ENCODE measurements at regions not wholly inside any gene's neighbourhood (a gene's known extent, or its start where the extent isn't known, plus 50 kb on each side); places are given as distances from the start of the nearest gene placed in this dataset.

- H3K27me3 ChIP-seq: no peaks in the 10 kb centered on the region
Measured at GRCh38 chr7:113456533-113456932, 338.2 kb upstream of the SMIM30 start.

DNA sequence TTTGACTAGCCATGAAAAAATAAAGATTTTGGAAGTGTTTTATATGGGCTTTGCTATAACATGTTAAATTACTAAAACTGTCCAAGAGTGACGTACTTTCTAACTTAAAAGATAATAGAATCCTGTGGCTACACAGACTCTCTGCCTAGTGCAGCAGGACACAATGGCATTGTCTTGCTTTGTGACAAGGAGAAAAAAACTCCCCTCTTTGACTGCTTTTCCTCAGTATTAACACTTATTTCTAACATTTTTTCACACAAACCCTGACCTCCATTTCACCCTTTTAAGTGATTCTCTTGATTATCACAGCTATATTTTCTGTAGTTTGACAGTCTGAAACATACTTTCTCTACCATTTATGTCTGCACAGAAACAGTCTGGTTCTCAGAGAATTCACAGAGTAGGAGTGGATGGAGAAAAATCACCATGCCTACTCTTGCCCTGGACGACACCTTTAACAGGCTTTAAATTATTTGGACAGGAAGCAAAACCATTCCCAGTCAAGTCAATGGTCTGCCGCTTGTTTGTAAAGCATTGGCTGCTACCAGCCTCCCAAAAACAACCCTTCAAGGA is 336.3 kb upstream of the SMIM30 start:
- no peaks in the 10 kb centered on the region for H3K36me3 ChIP-seq
- H3K4me1 ChIP-seq: no peaks in the 10 kb centered on the region
- no peaks in the 10 kb centered on the region for H3K27me3 ChIP-seq
- H3K9me3 ChIP-seq: no peaks in the 10 kb centered on the region
- H3K27ac ChIP-seq: no peak overlapping the region
- DNase-seq (ENCODE audit: low spot score in 2 of 2): no peak
- no peak overlapping the region for H3K4me3 ChIP-seq
- TF ChIP-seq POLR2AphosphoS5 (IDR thresholded peaks at IDR 0.05) (no peak), EP300 (IDR thresholded peaks at IDR 0.05) (no peak), POLR2A (IDR thresholded peaks at IDR 0.05) (no peak)
- TF ChIP-seq, protein P1, sequence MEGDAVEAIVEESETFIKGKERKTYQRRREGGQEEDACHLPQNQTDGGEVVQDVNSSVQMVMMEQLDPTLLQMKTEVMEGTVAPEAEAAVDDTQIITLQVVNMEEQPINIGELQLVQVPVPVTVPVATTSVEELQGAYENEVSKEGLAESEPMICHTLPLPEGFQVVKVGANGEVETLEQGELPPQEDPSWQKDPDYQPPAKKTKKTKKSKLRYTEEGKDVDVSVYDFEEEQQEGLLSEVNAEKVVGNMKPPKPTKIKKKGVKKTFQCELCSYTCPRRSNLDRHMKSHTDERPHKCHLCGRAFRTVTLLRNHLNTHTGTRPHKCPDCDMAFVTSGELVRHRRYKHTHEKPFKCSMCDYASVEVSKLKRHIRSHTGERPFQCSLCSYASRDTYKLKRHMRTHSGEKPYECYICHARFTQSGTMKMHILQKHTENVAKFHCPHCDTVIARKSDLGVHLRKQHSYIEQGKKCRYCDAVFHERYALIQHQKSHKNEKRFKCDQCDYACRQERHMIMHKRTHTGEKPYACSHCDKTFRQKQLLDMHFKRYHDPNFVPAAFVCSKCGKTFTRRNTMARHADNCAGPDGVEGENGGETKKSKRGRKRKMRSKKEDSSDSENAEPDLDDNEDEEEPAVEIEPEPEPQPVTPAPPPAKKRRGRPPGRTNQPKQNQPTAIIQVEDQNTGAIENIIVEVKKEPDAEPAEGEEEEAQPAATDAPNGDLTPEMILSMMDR (IDR thresholded peaks at IDR 0.05): no peak
- WGBS: 38% methylated on average over 3 of the region's 3 CpGs

More at GRCh38 chr7:113456533-113456932, 338.2 kb upstream of the SMIM30 start:
- 91% methylated on average over 11 of the region's 11 CpGs for WGBS
- H3K36me3 ChIP-seq: no peaks in the 10 kb centered on the region
- no peaks in the 10 kb centered on the region for H3K4me1 ChIP-seq
- DNase-seq (ENCODE audit: low spot score in 2 of 2): no peak
- no peaks in the 10 kb centered on the region for H3K9me3 ChIP-seq
- TF ChIP-seq, protein P1 (IDR thresholded peaks at IDR 0.05): no peak
- TF ChIP-seq EP300 (IDR thresholded peaks at IDR 0.05) (no peak), POLR2A (IDR thresholded peaks at IDR 0.05) (no peak), POLR2AphosphoS5 (IDR thresholded peaks at IDR 0.05) (no peak)
- no peak overlapping the region for H3K27ac ChIP-seq
- no peak overlapping the region for H3K4me3 ChIP-seq

- no peak overlapping the region for H3K4me3 ChIP-seq
Measured at GRCh38 chr7:113452245-113452644, 333.9 kb upstream of the SMIM30 start.

DNA sequence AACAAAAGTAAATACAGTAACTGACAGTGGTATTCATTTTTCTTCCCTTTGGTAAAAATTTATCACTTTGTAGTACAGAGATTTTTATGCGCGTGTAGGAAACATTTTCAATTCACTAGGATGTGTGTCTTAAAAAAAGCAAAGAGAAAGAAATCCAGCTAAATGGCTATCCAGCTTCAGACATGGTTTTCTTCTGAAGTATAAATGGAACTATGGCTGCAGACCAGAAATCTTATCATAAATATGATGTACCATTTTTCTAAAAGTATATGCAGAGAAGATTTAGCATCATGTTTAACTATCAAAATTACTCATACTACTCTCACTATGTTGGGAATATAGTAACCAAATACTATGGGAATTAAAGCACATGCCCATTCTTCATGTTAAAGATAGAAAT is 328.4 kb upstream of the SMIM30 start:
- Histone ChIP-seq H3K4me3 (no peak overlapping the region), H3K4me1 (no peaks in the 10 kb centered on the region), H3K36me3 (no peaks in the 10 kb centered on the region), H3K27ac (no peak overlapping the region), H3K9me3 (no peaks in the 10 kb centered on the region), H3K27me3 (no peaks in the 10 kb centered on the region)
- 94% methylated on average over 2 of the region's 2 CpGs for WGBS
- no peak for DNase-seq (ENCODE audit: low spot score in 2 of 2)
- TF ChIP-seq, protein P1 (IDR thresholded peaks at IDR 0.05): no peak

More at GRCh38 chr7:113452245-113452644, 333.9 kb upstream of the SMIM30 start:
- 76% methylated on average over 4 of the region's 4 CpGs for WGBS
- no peaks in the 10 kb centered on the region for H3K27me3 ChIP-seq
- no peak for DNase-seq (ENCODE audit: low spot score in 2 of 2)
- H3K4me1 ChIP-seq: no peaks in the 10 kb centered on the region
- no peaks in the 10 kb centered on the region for H3K9me3 ChIP-seq
- H3K36me3 ChIP-seq: no peaks in the 10 kb centered on the region
- H3K27ac ChIP-seq: no peak overlapping the region
- TF ChIP-seq, protein P1 (IDR thresholded peaks at IDR 0.05): no peak
- no peak for TF ChIP-seq POLR2A (IDR thresholded peaks at IDR 0.05)
- TF ChIP-seq EP300 (IDR thresholded peaks at IDR 0.05): no peak
- no peak for TF ChIP-seq POLR2AphosphoS5 (IDR thresholded peaks at IDR 0.05)

GRCh38 chr7:113446391-113446790 is 328.0 kb upstream of the SMIM30 start:
- H3K27ac ChIP-seq: no peak overlapping the region
- H3K9me3 ChIP-seq: no peaks in the 10 kb centered on the region
- H3K4me1 ChIP-seq: no peaks in the 10 kb centered on the region
- no peaks in the 10 kb centered on the region for H3K36me3 ChIP-seq
- TF ChIP-seq POLR2AphosphoS5 (IDR thresholded peaks at IDR 0.05): no peak
- TF ChIP-seq, protein P1 (IDR thresholded peaks at IDR 0.05): no peak
- no peak for TF ChIP-seq EP300 (IDR thresholded peaks at IDR 0.05)
- TF ChIP-seq POLR2A (IDR thresholded peaks at IDR 0.05): no peak
- no peaks in the 10 kb centered on the region for H3K27me3 ChIP-seq
- no peak overlapping the region for H3K4me3 ChIP-seq
- no peak for DNase-seq (ENCODE audit: low spot score in 2 of 2)

Data from suprapubic skin (tissue), 4 donors.